HEK293T (cell line): ENCODE measurements at regions not wholly inside any gene's neighbourhood (a gene's known extent, or its start where the extent isn't known, plus 50 kb on each side); places are given as distances from the start of the nearest gene placed in this dataset.

Experiments used
- ARNT ChIP-seq: fragments of 450-650 bp; IDR thresholded peaks from 2 replicates; pipeline ENCODE4 v1.6.1; 2017; ENCODE audit warnings: mild to moderate bottlenecking
- BHLHE40 ChIP-seq: fragments of 450-650 bp; IDR thresholded peaks from 2 replicates; pipeline ENCODE4 v1.6.1; 2016; ENCODE audit warnings: mild to moderate bottlenecking, moderate library complexity, borderline replicate concordance
- ELF4 ChIP-seq: fragments of 450-650 bp; IDR thresholded peaks from 2 replicates; pipeline ENCODE4 v1.6.1; 2017; ENCODE audit warnings: antibody characterized with exemption
- FOXA1 ChIP-seq: fragments of 450-650 bp; IDR thresholded peaks from 2 replicates; pipeline ENCODE4 v1.6.1; 2016; ENCODE audit warnings: mild to moderate bottlenecking
- FOXK2 ChIP-seq: fragments of 450-650 bp; IDR thresholded peaks from 2 replicates; pipeline ENCODE4 v1.6.1; 2016; ENCODE audit warnings: mild to moderate bottlenecking
- FOXM1 ChIP-seq: fragments of 450-650 bp; IDR thresholded peaks from 2 replicates; pipeline ENCODE4 v1.6.1; 2017; ENCODE audit warnings: mild to moderate bottlenecking, borderline replicate concordance
- HDGF ChIP-seq: fragments of 450-650 bp; IDR thresholded peaks from 2 replicates; pipeline ENCODE4 v1.6.1; 2017; ENCODE audit warnings: antibody characterized with exemption, borderline replicate concordance
- L3MBTL2 ChIP-seq: fragments of 450-650 bp; conservative IDR thresholded peaks from 2 replicates; pipeline ENCODE4 v1.6.1; 2016; ENCODE audit warnings: mild to moderate bottlenecking
- LEF1 ChIP-seq: fragments of 450-650 bp; IDR thresholded peaks from 2 replicates; pipeline ENCODE4 v1.6.1; 2017; ENCODE audit warnings: mild to moderate bottlenecking, borderline replicate concordance
- NFRKB ChIP-seq: fragments of 450-650 bp; IDR thresholded peaks from 2 replicates; pipeline ENCODE4 v1.6.1; 2016; ENCODE audit warnings: mild to moderate bottlenecking, moderate library complexity
- SP1 ChIP-seq: fragments of 450-650 bp; IDR thresholded peaks from 2 replicates; pipeline ENCODE4 v1.6.1; 2017
- SUZ12 ChIP-seq: fragments of 450-650 bp; IDR thresholded peaks from 2 replicates; pipeline ENCODE4 v1.6.1; 2016; ENCODE audit warnings: mild to moderate bottlenecking
- TARDBP ChIP-seq: fragments of 450-650 bp; IDR thresholded peaks from 2 replicates; pipeline ENCODE4 v1.6.1; 2016
- ZNF384 ChIP-seq: fragments of 450-650 bp; IDR thresholded peaks from 2 replicates; pipeline ENCODE4 v1.6.1; 2016

DNA sequence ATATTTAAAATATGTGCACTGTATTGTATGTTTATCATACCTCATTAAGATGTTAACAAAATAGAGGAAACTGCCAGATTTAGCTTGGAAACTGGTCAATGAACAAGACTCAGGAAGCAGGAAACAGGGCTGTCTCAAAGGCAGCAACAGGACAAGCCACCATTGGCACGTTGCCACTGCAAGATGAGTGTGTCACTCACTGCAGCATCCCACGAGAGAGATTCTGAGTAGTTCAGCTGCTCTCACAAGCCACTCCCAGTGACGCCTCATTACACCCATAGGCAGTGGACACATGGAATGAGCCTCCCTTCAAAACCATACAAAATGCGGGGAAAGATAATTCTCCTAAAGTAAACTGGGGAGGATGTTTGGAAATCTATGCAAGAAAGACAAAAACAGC lies 181.9 kb upstream of the DLGAP1 start:
- TF ChIP-seq FOXK2: no peak
- TF ChIP-seq NFRKB: no peak
- no peak for TF ChIP-seq FOXM1
- no peak for TF ChIP-seq FOXA1
- TF ChIP-seq ZNF384: no peak
- TF ChIP-seq SUZ12: no peak
- no peak for TF ChIP-seq SP1
- no peak for TF ChIP-seq BHLHE40
- TF ChIP-seq TARDBP: no peak
- TF ChIP-seq LEF1: no peak
- no peak for TF ChIP-seq HDGF
- no peak for TF ChIP-seq ARNT
- no peak for TF ChIP-seq ELF4
- no peak for TF ChIP-seq L3MBTL2
